Gastrocnemius medialis (tissue), 4 donors: ENCODE measurements at regions not wholly inside any gene's neighbourhood (a gene's known extent, or its start where the extent isn't known, plus 50 kb on each side); places are given as distances from the start of the nearest gene placed in this dataset.

ENCODE experiments used
- POLR2A ChIP-seq, 2 donors: fragments of 450-650 bp; IDR thresholded peaks; one replicate each; pipeline ENCODE4 v1.6.1; 2017; ENCODE audit warnings: antibody characterized with exemption in 2 of 2, mild to moderate bottlenecking in 2 of 2, moderate library complexity in 2 of 2
- TF ChIP-seq, protein P1 (sequence below), 5 experiments: fragments of 450-650 bp in 3 of 5; fragments of 200-600 bp in 2 of 5; sonication (generic) in 2 of 5; IDR thresholded peaks in 4 of 5; conservative IDR thresholded peaks in 1 of 5; 1 replicate in 4 of 5; 2 replicates in 1 of 5; pipeline ENCODE4 v1.5.1; 2016 to 2019; ENCODE audit warnings: antibody characterized with exemption in 5 of 5, mild to moderate bottlenecking in 3 of 5, moderate library complexity in 3 of 5

DNA sequence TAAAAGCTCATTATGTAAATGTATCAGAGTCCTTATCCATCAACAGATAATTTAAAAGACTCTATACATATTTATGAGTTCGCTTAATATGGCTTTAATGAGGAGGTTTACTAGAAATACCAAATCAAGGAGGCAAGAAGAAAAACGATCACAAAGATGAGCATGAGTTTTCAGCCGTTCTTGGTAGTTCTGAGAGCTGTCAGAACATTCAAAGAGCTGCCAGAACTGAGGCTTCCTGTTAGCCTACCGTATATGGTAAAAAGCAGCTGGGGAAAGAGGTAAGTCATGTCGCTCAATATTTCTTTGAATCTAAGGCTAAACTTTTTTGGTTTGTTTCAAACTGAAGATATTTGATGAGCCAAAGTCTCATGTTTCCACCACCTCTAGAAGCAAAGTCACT, 115.3 kb upstream of the PLXNC1 start:
- TF ChIP-seq, protein P1, sequence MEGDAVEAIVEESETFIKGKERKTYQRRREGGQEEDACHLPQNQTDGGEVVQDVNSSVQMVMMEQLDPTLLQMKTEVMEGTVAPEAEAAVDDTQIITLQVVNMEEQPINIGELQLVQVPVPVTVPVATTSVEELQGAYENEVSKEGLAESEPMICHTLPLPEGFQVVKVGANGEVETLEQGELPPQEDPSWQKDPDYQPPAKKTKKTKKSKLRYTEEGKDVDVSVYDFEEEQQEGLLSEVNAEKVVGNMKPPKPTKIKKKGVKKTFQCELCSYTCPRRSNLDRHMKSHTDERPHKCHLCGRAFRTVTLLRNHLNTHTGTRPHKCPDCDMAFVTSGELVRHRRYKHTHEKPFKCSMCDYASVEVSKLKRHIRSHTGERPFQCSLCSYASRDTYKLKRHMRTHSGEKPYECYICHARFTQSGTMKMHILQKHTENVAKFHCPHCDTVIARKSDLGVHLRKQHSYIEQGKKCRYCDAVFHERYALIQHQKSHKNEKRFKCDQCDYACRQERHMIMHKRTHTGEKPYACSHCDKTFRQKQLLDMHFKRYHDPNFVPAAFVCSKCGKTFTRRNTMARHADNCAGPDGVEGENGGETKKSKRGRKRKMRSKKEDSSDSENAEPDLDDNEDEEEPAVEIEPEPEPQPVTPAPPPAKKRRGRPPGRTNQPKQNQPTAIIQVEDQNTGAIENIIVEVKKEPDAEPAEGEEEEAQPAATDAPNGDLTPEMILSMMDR (IDR thresholded peaks at IDR 0.05 in 4 of 5, conservative IDR thresholded peaks at IDR 0.05 in 1 of 5): no peak
- TF ChIP-seq POLR2A (IDR thresholded peaks at IDR 0.05): no peak
